ENCODE measurements at regions not wholly inside any gene's neighbourhood (a gene's known extent, or its start where the extent isn't known, plus 50 kb on each side); places are given as distances from the start of the nearest gene placed in this dataset.

- DNase-seq = no peak
Observed at GRCh38 chrX:106510713-106511403, 100.9 kb upstream of the RADX start.

Measured in fibroblast of skin of back (primary cell).